ENCODE measurements at regions not wholly inside any gene's neighbourhood (a gene's known extent, or its start where the extent isn't known, plus 50 kb on each side); places are given as distances from the start of the nearest gene placed in this dataset.

DNA sequence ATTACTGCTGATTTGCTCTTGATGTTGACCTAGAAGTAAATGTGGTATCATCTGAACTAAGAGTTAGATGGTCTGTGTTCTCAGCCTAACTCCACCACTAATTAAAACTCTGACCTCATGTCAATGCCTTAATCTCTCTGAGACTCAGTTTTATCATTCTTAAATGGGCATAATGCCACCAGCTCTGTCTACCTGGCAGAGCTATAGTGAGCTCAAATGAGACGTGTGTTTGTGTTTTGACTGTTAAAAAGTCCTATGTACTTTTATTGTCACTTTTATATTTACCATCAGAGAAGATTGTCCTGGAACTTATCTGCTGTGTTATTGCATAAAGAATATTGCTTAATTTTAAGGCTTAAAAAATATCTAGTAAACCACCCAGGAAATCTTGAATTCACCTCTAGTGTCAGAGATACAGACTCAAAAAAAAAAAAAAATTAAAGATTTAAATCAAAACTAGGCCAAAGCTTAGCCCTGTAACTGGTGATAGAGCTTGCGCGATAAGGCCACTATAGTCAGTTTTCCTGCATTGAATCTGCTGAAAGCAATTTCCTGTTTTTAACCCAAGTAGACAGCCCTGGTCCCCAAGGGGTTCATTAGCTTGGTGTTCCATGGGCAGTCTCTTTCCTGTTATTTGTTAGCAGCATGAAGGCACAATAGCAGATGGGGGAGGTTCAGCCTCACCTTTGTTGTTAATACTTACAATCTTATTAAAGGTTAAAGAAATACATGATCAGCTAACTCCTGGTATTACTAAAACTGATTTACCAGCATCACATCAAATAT is 261.8 kb downstream of the ATP23 start:
- Mint-ChIP-seq H3K4me3 (no peak overlapping the region), H3K36me3 (ENCODE audit: low read depth) (no peaks in the 10 kb centered on the region), H3K27me3 (peaks cover 28% of the 10 kb centered on the region), H3K27ac (no peak overlapping the region), H3K4me1 (no peaks in the 10 kb centered on the region)
- DNase-seq (no peak), ATAC-seq (no peak)
- H3K9me3 ChIP-seq (ENCODE audit: control insufficient read depth, low read length, poor library complexity, severe bottlenecking) = no peaks in the 10 kb centered on the region

DNA sequence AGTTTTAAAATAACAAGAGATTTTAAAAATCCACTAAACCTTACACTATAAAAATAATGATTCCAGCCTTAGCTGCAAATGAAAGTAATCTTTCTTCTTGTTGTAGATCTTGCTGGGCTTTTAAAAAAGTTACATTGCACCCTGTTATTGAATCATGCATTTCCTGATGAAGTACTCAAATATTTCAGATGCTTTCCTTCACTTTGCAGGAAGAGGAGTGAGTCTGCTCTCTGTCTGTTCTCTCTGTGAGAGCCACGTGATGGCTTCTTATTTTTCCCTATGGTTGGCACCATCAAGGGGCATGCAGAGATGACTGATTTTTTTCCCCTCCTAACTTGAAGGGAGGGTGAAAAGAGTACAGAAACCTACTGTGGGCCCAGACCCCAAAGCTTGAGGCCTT is 262.7 kb downstream of the ATP23 start:
- Mint-ChIP-seq H3K4me1 (no peaks in the 10 kb centered on the region), H3K27ac (no peak overlapping the region), H3K27me3 (peaks cover 35% of the 10 kb centered on the region), H3K36me3 (ENCODE audit: low read depth) (no peaks in the 10 kb centered on the region), H3K4me3 (no peak overlapping the region)
- H3K9me3 ChIP-seq (ENCODE audit: control insufficient read depth, low read length, poor library complexity, severe bottlenecking) = no peaks in the 10 kb centered on the region
- ATAC-seq (no peak), DNase-seq (no peak)

DNA sequence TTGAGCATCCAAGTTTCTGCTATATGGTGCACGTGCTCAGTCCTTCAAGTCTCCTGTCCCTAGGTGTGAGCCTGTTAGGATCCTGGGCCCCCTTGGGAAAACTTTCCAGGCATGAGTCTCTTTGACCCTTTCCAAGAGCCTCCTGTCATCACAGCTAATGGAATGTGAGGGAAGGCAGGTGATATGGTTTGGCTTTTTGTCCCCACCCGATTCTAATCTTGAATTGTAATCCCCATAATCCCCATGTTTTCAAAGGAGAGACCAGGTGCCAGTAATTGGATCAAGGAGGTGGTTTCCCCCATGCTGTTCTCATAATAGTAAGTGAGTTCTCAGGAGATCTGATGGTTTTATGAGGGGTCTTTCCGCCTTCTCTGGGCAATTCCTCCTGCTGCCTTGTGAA is 265.5 kb downstream of the ATP23 start:
- Mint-ChIP-seq H3K4me1 (no peaks in the 10 kb centered on the region), H3K36me3 (ENCODE audit: low read depth) (no peaks in the 10 kb centered on the region), H3K27me3 (peaks cover 27% of the 10 kb centered on the region), H3K4me3 (no peak overlapping the region), H3K27ac (no peak overlapping the region)
- no peaks in the 10 kb centered on the region for H3K9me3 ChIP-seq (ENCODE audit: control insufficient read depth, low read length, poor library complexity, severe bottlenecking)
- ATAC-seq = no peak
- no peak for DNase-seq

DNA sequence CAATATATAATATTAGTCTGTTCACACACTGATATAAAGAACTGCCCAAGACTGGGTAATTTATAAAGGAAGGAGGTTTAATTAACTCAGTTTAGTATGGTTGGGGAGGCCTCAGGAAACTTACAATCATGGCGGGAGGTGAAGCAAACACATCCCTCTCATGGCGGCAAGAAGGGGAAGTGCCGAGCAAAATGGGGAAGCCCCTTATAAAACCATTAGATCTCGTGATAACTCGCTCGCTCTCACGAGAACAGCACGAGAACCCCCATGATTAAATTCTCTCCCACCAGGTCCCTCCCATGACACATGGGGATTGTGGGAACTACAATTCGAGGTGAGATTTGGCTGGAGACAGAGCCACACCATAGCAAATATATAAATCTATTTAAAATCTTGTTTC is 269.8 kb downstream of the ATP23 start:
- Mint-ChIP-seq H3K36me3 (ENCODE audit: low read depth) (no peaks in the 10 kb centered on the region), H3K27ac (no peak overlapping the region), H3K4me3 (no peak overlapping the region), H3K27me3 (peaks cover 39% of the 10 kb centered on the region), H3K4me1 (no peaks in the 10 kb centered on the region)
- H3K9me3 ChIP-seq (ENCODE audit: control insufficient read depth, low read length, poor library complexity, severe bottlenecking) = no peaks in the 10 kb centered on the region
- ATAC-seq (no peak), DNase-seq (no peak)

DNA sequence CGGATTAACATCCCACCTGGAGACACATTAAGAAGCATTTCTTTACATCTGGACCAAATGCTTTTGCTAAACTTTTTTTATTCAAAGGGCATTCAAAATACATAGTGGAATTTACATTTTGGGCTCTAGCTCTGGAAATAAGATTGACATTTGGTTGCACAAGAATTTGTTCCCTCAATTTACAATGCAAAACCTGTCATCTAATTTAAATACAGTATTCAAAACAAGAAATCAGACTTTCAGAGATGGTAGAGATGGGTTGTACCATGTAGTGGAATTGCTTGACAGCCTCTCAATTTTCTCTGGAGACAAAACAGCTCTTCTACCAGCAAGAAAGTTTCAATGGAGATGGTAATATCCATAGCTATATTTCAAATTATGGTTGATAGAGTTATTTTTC is 275.8 kb downstream of the ATP23 start:
- Mint-ChIP-seq H3K4me1 (no peaks in the 10 kb centered on the region), H3K27me3 (peaks cover 19% of the 10 kb centered on the region), H3K27ac (no peak overlapping the region), H3K4me3 (no peak overlapping the region), H3K36me3 (ENCODE audit: low read depth) (no peaks in the 10 kb centered on the region)
- H3K9me3 ChIP-seq (ENCODE audit: control insufficient read depth, low read length, poor library complexity, severe bottlenecking) = no peaks in the 10 kb centered on the region
- ATAC-seq (no peak), DNase-seq (no peak)

DNA sequence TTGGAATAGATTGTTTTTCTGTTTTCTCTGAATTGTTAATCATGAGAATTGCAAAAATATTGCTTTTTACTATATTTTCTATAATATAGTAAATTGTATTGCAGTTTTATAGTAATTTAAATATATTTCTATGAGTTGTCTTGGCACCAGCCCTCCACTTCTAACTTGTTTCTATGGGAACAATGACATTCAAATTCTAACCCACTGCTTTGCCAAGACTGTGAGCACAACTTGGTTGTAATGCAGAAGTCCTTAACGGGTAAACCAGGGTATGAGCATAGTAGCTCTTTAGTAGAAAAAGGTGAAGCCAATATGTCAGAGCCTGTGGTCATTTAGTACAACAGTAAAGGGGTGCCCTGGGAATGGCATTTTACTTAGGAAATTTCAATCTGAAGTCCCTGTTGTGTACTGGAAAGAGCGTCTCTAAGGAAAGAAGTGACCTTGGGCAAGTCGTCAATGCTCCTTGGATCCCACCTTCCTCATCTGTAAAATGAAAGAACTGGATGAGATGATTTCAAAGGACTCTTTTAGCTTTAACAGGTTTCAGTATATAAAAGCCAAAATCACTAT is 283.3 kb downstream of the ATP23 start:
- H3K27me3 Mint-ChIP-seq = no peaks in the 10 kb centered on the region
- H3K4me3 Mint-ChIP-seq = no peak overlapping the region
- DNase-seq = no peak
- no peaks in the 10 kb centered on the region for H3K4me1 Mint-ChIP-seq
- no peaks in the 10 kb centered on the region for H3K9me3 ChIP-seq (ENCODE audit: control insufficient read depth, low read length, poor library complexity, severe bottlenecking)
- no peak overlapping the region for H3K27ac Mint-ChIP-seq
- no peak for ATAC-seq
- H3K36me3 Mint-ChIP-seq (ENCODE audit: low read depth) = no peaks in the 10 kb centered on the region

DNA sequence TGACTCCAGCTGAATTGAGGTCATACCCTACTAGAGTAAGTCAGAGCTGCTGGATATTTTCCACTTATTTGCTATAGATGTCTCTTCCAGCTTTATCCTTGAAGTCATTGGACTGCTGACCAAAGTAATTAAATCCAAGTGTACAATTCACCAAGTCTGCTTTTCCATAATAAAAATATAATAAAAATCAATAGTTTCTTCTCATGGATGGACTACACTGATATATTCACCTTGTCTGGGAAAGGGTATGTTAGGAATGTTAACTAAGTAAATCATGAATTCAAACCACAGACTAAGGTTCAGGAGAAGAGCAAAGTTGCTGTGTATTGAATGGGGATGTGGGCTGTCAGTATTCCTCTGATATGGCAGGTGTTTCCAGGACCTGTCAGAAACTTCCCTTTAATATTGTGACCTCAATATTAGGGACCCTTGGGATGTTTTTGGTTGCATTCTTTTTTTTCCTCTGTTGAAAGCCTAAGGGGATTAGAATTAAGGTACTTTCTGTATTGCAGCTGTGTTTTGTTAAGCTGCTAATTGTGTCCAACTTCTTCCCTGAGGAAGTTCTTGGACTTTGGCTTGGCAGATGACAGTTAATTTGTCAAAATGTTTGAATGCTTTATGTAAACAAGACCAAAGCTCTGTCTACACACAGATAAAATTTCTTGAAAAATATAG is 284.0 kb downstream of the ATP23 start:
- no peaks in the 10 kb centered on the region for H3K9me3 ChIP-seq (ENCODE audit: control insufficient read depth, low read length, poor library complexity, severe bottlenecking)
- DNase-seq (no peak), ATAC-seq (no peak)
- H3K36me3 Mint-ChIP-seq (ENCODE audit: low read depth) = no peaks in the 10 kb centered on the region
- no peak overlapping the region for H3K27ac Mint-ChIP-seq
- H3K4me1 Mint-ChIP-seq = no peaks in the 10 kb centered on the region
- no peaks in the 10 kb centered on the region for H3K27me3 Mint-ChIP-seq
- H3K4me3 Mint-ChIP-seq = no peak overlapping the region

DNA sequence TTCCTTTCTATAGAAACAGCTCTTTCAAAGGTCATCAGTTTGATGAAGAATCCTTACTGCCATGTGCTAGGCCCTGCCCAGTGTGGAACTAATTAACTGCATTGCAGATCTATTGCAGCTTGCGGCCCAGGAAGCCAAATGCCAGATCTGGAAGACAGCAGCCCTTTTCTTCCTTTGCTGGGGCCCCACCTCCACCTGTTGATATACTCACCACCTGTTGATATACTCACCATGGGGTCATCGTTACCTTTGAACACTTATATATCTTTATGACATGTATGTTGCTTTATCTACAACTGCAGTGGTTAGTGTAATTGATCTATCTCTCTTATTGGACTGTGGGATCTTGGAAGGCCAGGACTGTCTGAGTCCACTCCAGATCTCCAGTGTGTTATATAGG is 292.5 kb downstream of the ATP23 start:
- H3K27me3 Mint-ChIP-seq = peaks cover 38% of the 10 kb centered on the region
- ATAC-seq = no peak
- H3K9me3 ChIP-seq (ENCODE audit: control insufficient read depth, low read length, poor library complexity, severe bottlenecking) = no peaks in the 10 kb centered on the region
- H3K27ac Mint-ChIP-seq = no peak overlapping the region
- no peaks in the 10 kb centered on the region for H3K4me1 Mint-ChIP-seq
- H3K36me3 Mint-ChIP-seq (ENCODE audit: low read depth) = peaks cover 2% of the 10 kb centered on the region
- DNase-seq = no peak
- H3K4me3 Mint-ChIP-seq = no peak overlapping the region

DNA sequence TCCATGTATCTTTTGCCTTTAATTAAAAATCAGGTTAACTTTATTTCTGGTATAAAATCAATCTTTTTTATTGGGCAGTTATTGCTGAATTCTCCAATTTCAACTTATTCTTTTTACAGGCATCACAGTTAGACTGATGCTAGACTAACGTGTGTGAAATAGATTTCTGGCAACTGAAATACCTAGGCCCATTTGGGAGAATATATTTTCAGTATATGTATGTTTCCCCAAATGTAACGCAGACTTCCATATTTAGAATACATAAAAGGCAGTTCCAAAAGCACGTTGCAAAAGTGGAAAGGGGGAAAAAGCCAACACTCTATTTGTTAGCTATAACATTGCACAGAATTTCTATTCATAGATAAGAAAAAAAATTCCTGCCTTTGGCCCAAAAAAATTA is 297.0 kb downstream of the ATP23 start:
- ATAC-seq = no peak
- Mint-ChIP-seq H3K27ac (no peak overlapping the region), H3K36me3 (ENCODE audit: low read depth) (peaks cover 2% of the 10 kb centered on the region), H3K27me3 (peaks cover 47% of the 10 kb centered on the region), H3K4me1 (no peaks in the 10 kb centered on the region), H3K4me3 (no peak overlapping the region)
- no peaks in the 10 kb centered on the region for H3K9me3 ChIP-seq (ENCODE audit: control insufficient read depth, low read length, poor library complexity, severe bottlenecking)
- DNase-seq = no peak

DNA sequence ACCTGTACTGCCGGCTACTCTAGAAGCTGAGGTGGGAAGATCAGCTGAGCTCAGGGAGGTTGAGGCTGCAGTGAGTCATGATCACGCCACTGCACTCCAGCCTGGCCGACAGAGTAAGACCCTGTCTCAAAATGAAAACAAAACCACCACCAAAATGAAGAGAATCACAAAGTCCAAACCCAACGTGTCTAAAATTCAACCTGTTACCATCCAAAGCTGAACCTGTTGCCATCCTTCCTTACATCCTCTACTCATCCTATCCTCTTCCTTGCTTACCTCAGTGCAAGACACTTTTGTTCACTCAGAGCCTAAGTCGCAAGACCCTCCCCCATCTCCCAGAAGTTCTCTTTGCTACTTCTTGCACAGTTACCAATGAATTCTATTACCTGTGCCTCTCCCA is 299.7 kb downstream of the ATP23 start:
- Mint-ChIP-seq H3K27me3 (peaks cover 41% of the 10 kb centered on the region), H3K36me3 (ENCODE audit: low read depth) (no peaks in the 10 kb centered on the region), H3K4me1 (no peaks in the 10 kb centered on the region), H3K27ac (no peak overlapping the region), H3K4me3 (no peak overlapping the region)
- ATAC-seq (no peak), DNase-seq (no peak)
- H3K9me3 ChIP-seq (ENCODE audit: control insufficient read depth, low read length, poor library complexity, severe bottlenecking) = no peaks in the 10 kb centered on the region

DNA sequence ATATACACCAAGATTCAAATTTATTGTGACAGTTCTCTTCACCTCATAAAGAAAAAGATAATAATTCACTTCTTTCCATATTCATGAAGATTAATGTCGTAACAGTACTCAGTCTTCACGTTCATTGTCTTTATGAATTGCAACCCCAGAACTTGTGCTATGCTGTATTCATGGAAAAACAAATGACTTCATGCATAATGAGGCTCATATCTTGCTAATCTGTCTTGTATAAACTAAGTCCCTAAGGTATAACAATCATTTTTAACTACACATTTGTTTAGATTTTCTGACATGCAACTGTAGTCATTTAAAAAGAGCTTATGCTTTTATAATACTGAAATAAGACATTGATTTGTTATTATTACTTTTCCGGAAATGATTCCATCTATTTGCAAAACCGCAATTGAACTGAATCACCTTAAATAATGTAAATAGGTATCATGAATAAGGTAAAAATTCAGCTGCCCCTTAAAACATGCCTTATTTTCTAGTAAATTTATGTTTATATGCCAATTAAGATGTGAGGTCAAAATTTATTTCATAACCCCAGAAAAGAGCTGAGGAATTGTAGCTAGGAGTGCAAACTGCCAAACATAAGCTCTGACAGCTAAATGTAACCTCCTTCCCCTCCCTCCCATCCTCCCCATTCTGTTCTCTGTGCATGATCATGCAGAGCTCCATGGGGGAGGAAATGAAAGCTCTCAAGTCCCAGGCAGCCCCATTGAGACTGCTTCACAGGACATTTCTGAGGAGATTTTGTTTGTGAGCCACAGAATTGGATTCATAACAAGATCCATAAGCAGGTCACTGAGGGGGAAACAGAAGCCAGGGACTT is 301.6 kb downstream of the ATP23 start:
- ATAC-seq (no peak), DNase-seq (no peak)
- Mint-ChIP-seq H3K27me3 (peaks cover 22% of the 10 kb centered on the region), H3K27ac (no peak overlapping the region), H3K36me3 (ENCODE audit: low read depth) (no peaks in the 10 kb centered on the region), H3K4me3 (no peak overlapping the region), H3K4me1 (no peaks in the 10 kb centered on the region)
- no peaks in the 10 kb centered on the region for H3K9me3 ChIP-seq (ENCODE audit: control insufficient read depth, low read length, poor library complexity, severe bottlenecking)

DNA sequence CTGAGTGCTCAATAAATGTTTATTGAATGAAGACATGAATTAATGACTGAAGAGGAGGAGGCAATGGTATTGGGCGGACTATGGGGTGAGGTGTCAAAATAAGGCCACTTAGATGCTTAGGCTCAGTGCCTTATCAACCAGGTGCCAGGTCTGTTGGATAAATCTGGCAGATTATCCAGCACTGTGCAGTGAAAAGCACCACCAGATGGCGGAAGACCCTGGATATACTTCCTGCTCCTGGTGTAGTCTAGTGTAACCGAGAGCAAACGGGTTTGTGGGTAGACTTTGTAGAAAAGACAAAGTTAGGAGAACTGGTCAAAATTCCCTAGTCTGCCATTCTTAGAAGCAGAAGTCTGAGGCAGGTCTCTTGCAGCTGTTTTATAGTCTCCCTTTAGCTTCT is 306.3 kb downstream of the ATP23 start:
- Mint-ChIP-seq H3K36me3 (ENCODE audit: low read depth) (no peaks in the 10 kb centered on the region), H3K27me3 (peaks cover 17% of the 10 kb centered on the region), H3K4me3 (no peak overlapping the region), H3K27ac (no peak overlapping the region), H3K4me1 (peaks cover 2% of the 10 kb centered on the region)
- DNase-seq = no peak
- H3K9me3 ChIP-seq (ENCODE audit: control insufficient read depth, low read length, poor library complexity, severe bottlenecking) = no peaks in the 10 kb centered on the region
- no peak for ATAC-seq

DNA sequence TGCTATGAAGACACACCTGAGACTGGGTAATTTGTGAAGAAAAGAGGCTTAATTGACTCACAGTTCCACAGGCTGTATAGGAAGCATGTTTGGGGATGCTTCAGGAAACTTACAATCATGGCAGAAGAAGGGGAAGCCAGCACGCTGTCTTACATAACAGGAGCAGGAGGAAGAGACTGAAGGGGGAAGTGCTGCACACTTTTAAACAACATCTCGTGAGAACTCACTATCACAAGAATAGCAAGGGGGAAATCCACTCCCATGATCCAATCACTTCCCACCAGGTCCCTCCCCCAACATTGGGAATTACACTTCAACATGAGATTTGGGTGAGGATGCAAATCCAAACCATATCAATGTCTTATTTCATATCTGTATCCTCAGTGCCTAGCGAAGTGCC is 307.2 kb downstream of the ATP23 start:
- Mint-ChIP-seq H3K4me1 (peaks cover 2% of the 10 kb centered on the region), H3K27me3 (peaks cover 22% of the 10 kb centered on the region), H3K36me3 (ENCODE audit: low read depth) (no peaks in the 10 kb centered on the region), H3K27ac (no peak overlapping the region), H3K4me3 (no peak overlapping the region)
- DNase-seq (no peak), ATAC-seq (no peak)
- H3K9me3 ChIP-seq (ENCODE audit: control insufficient read depth, low read length, poor library complexity, severe bottlenecking) = no peaks in the 10 kb centered on the region
